ENCODE measurements at regions not wholly inside any gene's neighbourhood (a gene's known extent, or its start where the extent isn't known, plus 50 kb on each side); places are given as distances from the start of the nearest gene placed in this dataset.

DNA sequence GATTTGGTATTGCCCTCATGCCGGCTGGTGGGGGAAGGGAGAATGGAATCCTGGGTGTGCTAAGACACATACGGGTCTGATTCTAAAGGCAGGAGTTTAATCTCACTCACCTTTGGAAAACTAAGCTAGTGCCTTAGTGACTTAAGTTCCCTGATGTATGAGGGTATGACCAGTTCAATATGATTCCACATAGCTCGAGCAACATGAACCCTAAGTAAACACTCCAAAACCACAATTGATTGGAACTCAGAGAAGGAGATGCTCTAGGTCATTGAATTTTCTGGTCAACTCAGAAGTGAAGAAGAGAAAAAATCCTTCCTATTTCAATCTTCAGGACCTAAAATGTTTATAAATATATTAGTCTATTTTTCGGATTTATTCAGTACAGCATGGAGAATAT lies 420.1 kb upstream of the INTU start:
- TF ChIP-seq, protein P1, sequence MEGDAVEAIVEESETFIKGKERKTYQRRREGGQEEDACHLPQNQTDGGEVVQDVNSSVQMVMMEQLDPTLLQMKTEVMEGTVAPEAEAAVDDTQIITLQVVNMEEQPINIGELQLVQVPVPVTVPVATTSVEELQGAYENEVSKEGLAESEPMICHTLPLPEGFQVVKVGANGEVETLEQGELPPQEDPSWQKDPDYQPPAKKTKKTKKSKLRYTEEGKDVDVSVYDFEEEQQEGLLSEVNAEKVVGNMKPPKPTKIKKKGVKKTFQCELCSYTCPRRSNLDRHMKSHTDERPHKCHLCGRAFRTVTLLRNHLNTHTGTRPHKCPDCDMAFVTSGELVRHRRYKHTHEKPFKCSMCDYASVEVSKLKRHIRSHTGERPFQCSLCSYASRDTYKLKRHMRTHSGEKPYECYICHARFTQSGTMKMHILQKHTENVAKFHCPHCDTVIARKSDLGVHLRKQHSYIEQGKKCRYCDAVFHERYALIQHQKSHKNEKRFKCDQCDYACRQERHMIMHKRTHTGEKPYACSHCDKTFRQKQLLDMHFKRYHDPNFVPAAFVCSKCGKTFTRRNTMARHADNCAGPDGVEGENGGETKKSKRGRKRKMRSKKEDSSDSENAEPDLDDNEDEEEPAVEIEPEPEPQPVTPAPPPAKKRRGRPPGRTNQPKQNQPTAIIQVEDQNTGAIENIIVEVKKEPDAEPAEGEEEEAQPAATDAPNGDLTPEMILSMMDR (IDR thresholded peaks at IDR 0.05; ENCODE audit: low read depth, low read length): no peak
- no peak for TF ChIP-seq EZH2phosphoT487 (IDR thresholded peaks at IDR 0.05; ENCODE audit: low read depth)
